CD14-positive monocyte (primary cell): ENCODE measurements at regions not wholly inside any gene's neighbourhood (a gene's known extent, or its start where the extent isn't known, plus 50 kb on each side); places are given as distances from the start of the nearest gene placed in this dataset.
"Not testable (repeated sequence)": the region's sequence is repeated elsewhere in the genome, so short reads cannot be mapped to it uniquely, and the experiment has no call there.

ENCODE experiments used
- DNase-seq, 3 donors: peaks; one replicate each; pipeline ENCODE4 v3.0.0-alpha.2; 2011 to 2022
- H2AFZ ChIP-seq: 2 replicates; pipeline ENCODE4 v1.6.0; 2012; ENCODE audit warnings: mild to moderate bottlenecking, low read depth, low read length, inconsistent platforms; ENCODE audit not compliant: insufficient read depth, poor library complexity, severe bottlenecking
- H3K27ac ChIP-seq, 2 donors: 1 replicate in 1 of 2; 2 replicates in 1 of 2; pipeline ENCODE4 v1.5.1; 2012 to 2013; ENCODE audit warnings: low read length in 2 of 2, control low read depth in 1 of 2, inconsistent platforms in 1 of 2, low read depth in 1 of 2, mild to moderate bottlenecking in 1 of 2
- H3K27me3 ChIP-seq, 2 donors: one replicate each; pipeline versions ENCODE4 v1.6.0 to v1.6.1; 2011 to 2013; ENCODE audit warnings: low read length in 2 of 2; ENCODE audit not compliant: control insufficient read depth in 2 of 2, insufficient read depth in 2 of 2
- H3K36me3 ChIP-seq, 2 donors: replicated peaks in 1 of 2; 1 replicate in 1 of 2; 2 replicates in 1 of 2; pipeline versions ENCODE4 v1.5.1 to v1.6.1; 2012 to 2013; ENCODE audit warnings: low read length in 2 of 2, control low read depth in 1 of 2, inconsistent platforms in 1 of 2, mild to moderate bottlenecking in 1 of 2; ENCODE audit not compliant: insufficient read depth in 2 of 2, control insufficient read depth in 1 of 2
- H3K4me1 ChIP-seq, 2 donors: 1 replicate in 1 of 2; 2 replicates in 1 of 2; pipeline versions ENCODE4 v1.5.1 to v1.6.1; 2012 to 2013; ENCODE audit warnings: low read length in 2 of 2, control low read depth in 1 of 2, inconsistent platforms in 1 of 2, mild to moderate bottlenecking in 1 of 2, moderate library complexity in 1 of 2; ENCODE audit not compliant: insufficient read depth in 2 of 2, control insufficient read depth in 1 of 2
- H3K4me2 ChIP-seq: replicated peaks from 2 replicates; pipeline ENCODE3; 2012; ENCODE audit warnings: low read length, moderate library complexity, mild to moderate bottlenecking; ENCODE audit not compliant: poor library complexity, severe bottlenecking; ENCODE audit errors: extremely low read depth
- H3K4me3 ChIP-seq, 3 experiments: fragments of 200-600 bp in 1 of 3; sonication (generic) in 1 of 3; replicated peaks in 1 of 3; 1 replicate in 2 of 3; 2 replicates in 1 of 3; pipeline ENCODE4 v1.5.1; 2011 to 2013; ENCODE audit warnings: low read length in 3 of 3, mild to moderate bottlenecking in 3 of 3, control low read depth in 2 of 3, low read depth in 2 of 3, inconsistent platforms in 1 of 3, moderate library complexity in 1 of 3
- H3K79me2 ChIP-seq: 2 replicates; pipeline ENCODE4 v1.6.0; 2012; ENCODE audit warnings: mild to moderate bottlenecking, control low read depth, inconsistent platforms, low read length, moderate library complexity; ENCODE audit not compliant: insufficient read depth
- H3K9ac ChIP-seq: 2 replicates; pipeline ENCODE4 v1.6.0; 2017; ENCODE audit warnings: low read length, mild to moderate bottlenecking; ENCODE audit not compliant: insufficient read depth, poor library complexity, severe bottlenecking
- H3K9me3 ChIP-seq, 2 donors: replicated peaks in 1 of 2; 1 replicate in 1 of 2; 2 replicates in 1 of 2; pipeline versions ENCODE4 v1.5.1 to v1.6.1; 2012 to 2013; ENCODE audit warnings: low read length in 2 of 2, control low read depth in 1 of 2; ENCODE audit not compliant: control insufficient read depth in 1 of 2, insufficient read depth in 1 of 2
- H4K20me1 ChIP-seq: 2 replicates; pipeline ENCODE4 v1.6.0; 2012; ENCODE audit warnings: mild to moderate bottlenecking, low read length, control low read depth, moderate library complexity; ENCODE audit not compliant: insufficient read depth
- H3K27ac Mint-ChIP-seq, 7 donors: one replicate each; pipeline ENCODE4 v1.8.0; 2020; ENCODE audit warnings: mild to moderate bottlenecking in 7 of 7, mixed read lengths in 7 of 7, moderate library complexity in 6 of 7, inconsistent platforms in 2 of 7
- H3K27me3 Mint-ChIP-seq, 3 donors: one replicate each; pipeline ENCODE4 v1.8.0; 2021 to 2022; ENCODE audit warnings: low read depth in 3 of 3, mild to moderate bottlenecking in 3 of 3, mixed read lengths in 3 of 3, moderate library complexity in 3 of 3, inconsistent platforms in 1 of 3
- H3K36me3 Mint-ChIP-seq, 2 donors: one replicate each; pipeline ENCODE4 v1.8.0; 2020; ENCODE audit warnings: mixed read lengths in 2 of 2, inconsistent platforms in 1 of 2, mild to moderate bottlenecking in 1 of 2
- H3K4me1 Mint-ChIP-seq: one replicate; pipeline ENCODE4 v1.8.0; 2020; ENCODE audit warnings: mild to moderate bottlenecking, mixed read lengths
- H3K4me3 Mint-ChIP-seq, 2 donors: one replicate each; pipeline ENCODE4 v1.8.0; 2020; ENCODE audit warnings: mild to moderate bottlenecking in 2 of 2, mixed read lengths in 2 of 2, moderate library complexity in 1 of 2
- H3K9me3 Mint-ChIP-seq, 7 donors: one replicate each; pipeline ENCODE4 v1.8.0; 2020 to 2022; ENCODE audit warnings: mixed read lengths in 7 of 7, mild to moderate bottlenecking in 6 of 7, moderate library complexity in 6 of 7, inconsistent platforms in 2 of 7
- CTCF ChIP-seq: fragments of 200-600 bp; IDR thresholded peaks from one replicate; pipeline ENCODE4 v1.8.0; 2022; ENCODE audit warnings: antibody characterized with exemption, mild to moderate bottlenecking
- WGBS: methylation state at CpG from one replicate; pipeline ENCODE4 v1.1.5; 2013; ENCODE audit warnings: missing lambda C conversion rate; ENCODE audit not compliant: insufficient coverage; 5-methylcytosine and 5-hydroxymethylcytosine counted together
- intact Hi-C, 2 donors: fragments of 100-400 bp; cut with micrococcal nuclease; formaldehyde crosslinking; loops; one replicate each; pipeline versions ENCODE4 v1.15.0 to v1.15.1; 2023

GRCh38 chr17:27091043-27091497 is 202.8 kb upstream of the WSB1 start:
- Mint-ChIP-seq H3K36me3 (no peaks in the 10 kb centered on the region), H3K27me3 (peaks cover 4 to 10% (median 8%) of the 10 kb centered on the region in 3 donors), H3K27ac (no peak overlapping the region), H3K9me3 (peaks cover 2 to 19% (median 16%) of the 10 kb centered on the region in 7 donors), H3K4me3 (no peak overlapping the region), H3K4me1 (no peaks in the 10 kb centered on the region)
- no peak overlapping the region for H3K9ac ChIP-seq
- no peak for TF ChIP-seq CTCF
- no peaks in the 10 kb centered on the region for H3K79me2 ChIP-seq
- intact Hi-C loops: no loop called here
- H3K36me3 ChIP-seq: no peaks in the 10 kb centered on the region
- H3K4me2 ChIP-seq: no peak overlapping the region
- H2AFZ ChIP-seq: no peak overlapping the region
- H3K27ac ChIP-seq: no peak overlapping the region
- no peaks in the 10 kb centered on the region for H3K9me3 ChIP-seq
- DNase-seq: no peak
- no peaks in the 10 kb centered on the region for H3K27me3 ChIP-seq
- no peaks in the 10 kb centered on the region for H3K4me1 ChIP-seq
- H4K20me1 ChIP-seq: no peaks in the 10 kb centered on the region
- 90% methylated on average over 11 of the region's 11 CpGs for WGBS
- H3K4me3 ChIP-seq: no peak overlapping the region

GRCh38 chr17:27094179-27094578 is 199.7 kb upstream of the WSB1 start:
- WGBS: no CpG with 5 or more reads among the region's 1 CpG
- H3K79me2 ChIP-seq: not testable (repeated sequence)

GRCh38 chr17:27095821-27096220 is 198.1 kb upstream of the WSB1 start:
- H3K9me3 Mint-ChIP-seq, H3K27ac Mint-ChIP-seq, H3K36me3 ChIP-seq, H3K9me3 ChIP-seq, H3K27me3 ChIP-seq, H3K4me3 ChIP-seq, H3K27ac ChIP-seq, DNase-seq, H2AFZ ChIP-seq, H3K4me2 ChIP-seq, H3K27me3 Mint-ChIP-seq, H3K4me1 Mint-ChIP-seq, H4K20me1 ChIP-seq, H3K36me3 Mint-ChIP-seq, H3K4me1 ChIP-seq, H3K9ac ChIP-seq, H3K79me2 ChIP-seq, intact Hi-C loops: not testable (repeated sequence)
- WGBS: 92% methylated on average over 2 of the region's 4 CpGs
- peak overlapping the region in 1 of 2 donors; percentile 26 for H3K4me3 Mint-ChIP-seq

More at GRCh38 chr17:27094179-27094578, 199.7 kb upstream of the WSB1 start:
- H3K4me3 Mint-ChIP-seq, H3K27me3 ChIP-seq, H3K4me1 ChIP-seq, H3K9me3 ChIP-seq, H3K36me3 Mint-ChIP-seq, H3K36me3 ChIP-seq, H3K4me3 ChIP-seq, intact Hi-C loops, H3K27me3 Mint-ChIP-seq, H3K27ac Mint-ChIP-seq, DNase-seq, H3K4me1 Mint-ChIP-seq, H4K20me1 ChIP-seq, H3K27ac ChIP-seq, H2AFZ ChIP-seq, H3K9ac ChIP-seq, H3K4me2 ChIP-seq: not testable (repeated sequence)
- H3K9me3 Mint-ChIP-seq: peaks cover 0 to 14% (median 10%) of the 10 kb centered on the region in 7 donors

- DNase-seq, H3K9me3 ChIP-seq, H3K36me3 ChIP-seq, H3K9ac ChIP-seq, H3K27me3 Mint-ChIP-seq, intact Hi-C loops, H3K4me2 ChIP-seq, H3K4me3 ChIP-seq, H3K27ac ChIP-seq, H3K4me1 Mint-ChIP-seq, H3K27me3 ChIP-seq, H3K4me3 Mint-ChIP-seq, H3K36me3 Mint-ChIP-seq, H3K27ac Mint-ChIP-seq, H4K20me1 ChIP-seq, H3K4me1 ChIP-seq, H3K79me2 ChIP-seq, H2AFZ ChIP-seq: not testable (repeated sequence)
- H3K9me3 Mint-ChIP-seq: peaks cover 2 to 13% (median 3%) of the 10 kb centered on the region in 7 donors
- no CpG with 5 or more reads among the region's 2 CpGs for WGBS
Measured at GRCh38 chr17:27099266-27099665, 194.6 kb upstream of the WSB1 start.
